ENCODE measurements at regions not wholly inside any gene's neighbourhood (a gene's known extent, or its start where the extent isn't known, plus 50 kb on each side); places are given as distances from the start of the nearest gene placed in this dataset.
"Not testable (repeated sequence)": the region's sequence is repeated elsewhere in the genome, so short reads cannot be mapped to it uniquely, and the experiment has no call there.

- DNase-seq = no peak
Measured at GRCh38 chr5:155116456-155117251, 103.1 kb downstream of the KIF4B start.

GRCh38 chr5:155125551-155126095, 112.1 kb downstream of the KIF4B start:
- peak; percentile 51 for DNase-seq

DNA sequence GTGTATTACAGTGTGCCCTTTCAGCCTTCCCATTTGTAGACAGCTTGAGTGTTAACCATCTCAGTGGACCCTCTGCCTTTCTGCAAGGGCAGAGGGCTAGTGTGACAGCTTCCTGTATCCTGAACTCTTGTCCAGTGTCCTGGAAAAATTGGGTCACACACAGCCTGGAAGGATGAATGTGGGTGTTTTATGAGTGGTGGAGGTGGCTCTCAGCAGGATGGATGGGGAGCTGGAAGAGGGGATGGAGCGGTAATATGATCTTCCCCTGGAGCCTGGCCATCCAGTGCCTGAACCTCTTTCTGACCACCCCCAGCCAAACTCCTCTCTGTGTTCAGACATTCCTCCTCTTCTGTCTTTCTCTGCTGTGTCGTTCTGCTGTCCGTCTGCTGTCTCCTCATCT, 113.0 kb downstream of the KIF4B start:
- DNase-seq = no peak

- no peak for DNase-seq
Measured at GRCh38 chr5:155127552-155127951, 114.0 kb downstream of the KIF4B start.

DNA sequence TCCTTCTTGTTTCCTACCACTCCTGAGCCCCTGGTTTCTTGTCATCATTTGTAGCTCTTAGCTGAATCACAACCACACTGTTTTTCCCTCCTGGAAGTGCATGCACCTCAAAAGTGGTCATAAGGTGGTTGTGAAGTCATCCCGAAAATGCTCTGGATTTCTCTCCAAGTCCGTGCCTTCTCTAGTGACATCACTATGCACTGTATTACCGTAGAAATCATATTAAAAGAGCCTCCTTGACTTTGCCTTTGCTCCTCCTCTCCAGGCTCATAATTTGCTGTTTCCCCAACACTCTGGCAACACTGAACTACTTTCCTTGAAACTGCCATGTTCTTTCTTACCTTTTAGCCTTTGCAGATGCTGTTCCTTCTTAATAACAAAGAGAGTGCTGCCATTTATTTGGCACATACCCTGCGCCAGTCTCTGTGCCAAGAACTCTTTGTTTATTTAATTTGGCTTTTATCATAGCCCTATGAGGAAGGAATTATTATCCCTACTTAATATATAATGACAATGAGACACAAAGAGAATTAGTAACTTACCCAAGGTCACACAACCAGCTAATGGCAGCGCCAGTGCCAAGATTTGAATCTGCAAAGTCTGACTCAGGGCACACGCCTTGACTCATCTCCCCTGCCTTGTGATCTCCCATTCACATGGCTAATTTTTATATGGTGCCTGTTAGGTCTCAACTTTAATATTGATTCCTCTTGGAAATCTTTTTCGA, 115.4 kb downstream of the KIF4B start:
- DNase-seq = no peak

- DNase-seq = no peak
Measured at GRCh38 chr5:155129513-155129880, 115.9 kb downstream of the KIF4B start.

DNA sequence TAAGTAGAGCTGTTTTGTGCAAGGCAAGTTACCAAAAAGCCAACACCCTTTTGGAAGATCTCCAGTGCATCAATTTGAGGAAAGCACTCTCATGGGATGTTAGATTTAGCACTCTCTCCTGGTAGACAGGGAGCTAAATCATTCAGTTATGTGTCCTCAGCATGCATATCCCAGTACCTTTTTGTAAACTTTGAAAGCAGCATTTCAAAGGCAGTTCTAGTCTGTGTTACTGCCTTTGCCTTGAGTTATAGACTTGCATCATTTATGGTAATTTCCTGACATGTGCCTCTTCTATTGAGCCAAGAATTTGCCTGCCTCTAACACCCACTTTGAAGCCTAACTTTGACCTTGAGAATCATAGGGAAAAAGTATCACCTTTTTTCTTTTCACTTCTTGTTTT, 120.6 kb downstream of the KIF4B start:
- no peak for DNase-seq

DNA sequence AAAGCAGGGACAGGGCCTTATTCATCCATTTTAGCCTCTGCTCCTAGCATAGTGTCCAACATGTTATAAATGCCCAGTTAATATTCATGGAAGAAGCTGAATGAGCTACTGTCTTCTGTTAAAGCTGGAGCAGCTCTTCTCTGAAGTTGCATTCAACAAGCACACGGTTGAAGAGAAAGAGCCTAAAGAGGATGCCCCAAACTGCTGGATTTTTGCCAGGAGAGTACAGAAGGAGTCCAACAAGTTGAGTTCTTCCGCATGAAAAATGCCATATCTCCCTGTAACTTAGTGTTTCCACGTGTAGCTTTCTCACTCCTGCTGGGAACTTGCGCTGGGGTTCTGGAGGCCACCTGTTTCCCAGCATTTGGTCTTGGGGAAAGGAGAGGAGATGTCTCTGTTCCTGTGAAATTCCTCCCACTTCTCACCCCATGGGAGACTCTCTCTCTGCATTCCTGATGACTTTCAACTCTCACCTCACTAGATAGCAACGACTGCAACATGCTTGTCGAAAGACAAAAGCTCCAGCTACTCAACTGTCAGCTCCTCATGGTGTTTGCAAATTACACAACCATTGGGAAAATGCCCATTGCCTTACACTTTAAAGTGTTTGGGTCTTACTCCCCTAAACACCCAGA, 122.8 kb downstream of the KIF4B start:
- no peak for DNase-seq

DNA sequence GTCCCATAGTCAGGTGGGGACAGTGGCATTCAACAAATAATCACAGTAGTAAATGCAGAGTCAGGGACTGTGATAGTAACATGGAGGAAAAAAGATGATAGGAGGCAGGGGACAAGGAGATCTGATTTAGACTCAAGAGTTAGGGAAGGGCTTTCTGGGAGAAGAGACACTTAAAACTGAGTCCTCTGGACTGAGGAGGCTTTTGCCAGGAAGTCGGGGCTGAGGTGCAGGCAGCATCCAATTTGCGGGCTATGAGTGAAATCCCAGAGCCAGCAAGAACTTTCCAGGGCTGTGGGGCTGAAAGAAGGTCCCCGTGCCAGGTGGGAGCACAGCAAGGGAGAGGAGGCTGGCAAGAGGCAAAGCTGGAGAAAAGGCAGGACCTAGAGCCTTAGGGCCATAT, 124.1 kb downstream of the KIF4B start:
- no peak for DNase-seq

GRCh38 chr5:155140646-155141045, 127.1 kb downstream of the KIF4B start:
- DNase-seq = no peak

DNA sequence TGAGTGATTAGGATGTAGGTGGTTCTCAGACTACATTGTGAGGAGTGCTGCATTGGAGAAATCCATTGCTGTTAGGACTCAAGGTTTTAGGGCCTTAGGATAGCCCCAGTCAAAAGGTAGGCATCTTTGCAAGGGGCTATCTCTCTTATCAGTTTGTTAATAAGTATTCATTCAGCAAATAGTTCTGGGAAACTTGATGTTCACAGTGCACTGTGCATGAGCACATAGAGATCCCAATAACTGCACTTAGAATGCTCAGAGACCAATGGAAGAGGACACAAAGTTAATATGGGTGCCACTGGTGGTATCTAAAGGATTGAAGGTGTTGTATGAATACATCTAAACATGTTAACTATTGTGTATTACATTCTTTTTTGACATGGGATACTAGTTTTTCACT, 131.4 kb downstream of the KIF4B start:
- DNase-seq = no peak

GRCh38 chr5:155147222-155147621, 133.7 kb downstream of the KIF4B start:
- DNase-seq = no peak

DNA sequence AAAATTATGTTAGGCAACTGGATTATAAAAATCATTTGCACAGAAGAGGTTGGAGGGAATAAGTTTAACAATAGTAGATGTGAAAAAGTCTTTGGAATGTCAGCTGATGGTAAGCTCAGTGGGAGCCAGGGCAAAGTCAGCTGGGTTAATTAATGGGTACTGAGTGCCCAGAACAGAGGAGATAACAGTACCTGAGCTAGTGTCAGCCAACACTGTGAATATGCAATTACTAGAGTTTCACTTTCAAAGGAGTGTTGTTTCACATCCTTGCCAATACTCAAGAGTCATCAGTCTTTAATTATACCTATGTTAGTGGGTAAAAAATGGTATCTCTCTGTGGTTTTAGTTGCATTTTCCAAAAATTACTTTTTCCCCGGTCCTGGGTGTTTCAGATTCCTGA, 135.1 kb downstream of the KIF4B start:
- DNase-seq = no peak

DNA sequence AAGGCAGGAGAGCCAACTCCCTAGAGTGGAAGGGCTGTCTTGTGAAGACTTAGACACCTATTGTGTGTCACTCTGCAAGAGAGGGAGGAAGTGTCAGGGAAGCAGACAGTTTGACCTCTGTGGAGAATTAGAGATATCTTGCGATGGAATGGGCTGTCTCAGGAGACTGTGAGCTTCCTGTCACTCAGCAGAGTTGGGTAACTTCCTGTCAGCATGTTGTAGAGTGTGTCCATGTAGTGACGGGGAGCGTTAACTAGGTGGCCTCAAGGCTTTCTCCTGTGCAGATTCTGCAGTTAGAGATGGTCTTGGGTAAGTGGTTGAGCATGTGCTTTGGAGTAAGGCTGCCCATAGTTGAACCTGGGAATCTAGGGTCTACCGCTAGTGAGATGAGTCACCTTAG, 136.5 kb downstream of the KIF4B start:
- DNase-seq = no peak

GRCh38 chr5:155154973-155155372, 141.4 kb downstream of the KIF4B start:
- DNase-seq = no peak

- not testable (repeated sequence) for DNase-seq
Measured at GRCh38 chr5:155163084-155163483, 149.5 kb downstream of the KIF4B start.

DNA sequence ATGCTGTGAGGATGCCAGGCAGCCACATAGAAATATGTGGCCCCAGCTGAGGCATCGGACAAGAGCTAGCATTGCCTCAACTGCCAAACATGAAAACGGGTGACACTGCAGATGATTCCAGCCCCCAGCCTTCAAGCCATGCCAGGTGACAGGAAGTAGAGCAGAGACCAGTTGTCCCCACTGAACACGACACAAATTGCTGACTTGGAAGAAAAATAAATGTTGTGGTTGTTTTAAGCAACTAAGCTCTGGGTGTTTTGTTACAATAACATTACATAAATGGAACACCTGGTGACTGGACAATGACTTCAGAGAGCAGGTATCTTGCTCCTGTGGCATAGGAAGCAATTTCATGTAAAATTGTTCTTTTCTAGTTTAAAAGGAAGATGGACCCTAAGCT, 154.2 kb downstream of the KIF4B start:
- DNase-seq = no peak

GRCh38 chr5:155181542-155181941, 168.0 kb downstream of the KIF4B start:
- DNase-seq = no peak

DNA sequence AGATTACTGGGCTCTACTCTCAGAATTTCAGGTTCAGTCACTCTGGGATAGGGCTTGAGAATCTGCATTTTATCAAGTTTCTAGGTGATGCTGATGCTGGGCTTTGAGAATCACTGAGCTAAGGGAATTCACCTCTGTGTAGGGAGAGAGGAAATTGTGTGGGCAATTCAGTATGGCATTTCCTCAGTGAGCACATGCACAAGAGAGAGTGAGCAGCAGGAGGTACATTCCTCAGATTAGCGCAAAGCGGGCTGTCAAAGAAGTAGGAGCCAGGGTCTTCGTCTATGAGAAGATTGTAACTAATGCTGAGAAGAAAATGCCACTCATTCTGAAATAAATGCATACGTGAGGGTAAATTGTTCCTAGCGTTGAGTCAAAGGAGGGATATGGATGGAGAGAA, 175.9 kb downstream of the KIF4B start:
- no peak for DNase-seq

GRCh38 chr5:155189981-155190380, 176.4 kb downstream of the KIF4B start:
- no peak for DNase-seq

- DNase-seq = no peak
Measured at GRCh38 chr5:155193029-155193428, 179.5 kb downstream of the KIF4B start.

- DNase-seq = no peak
Measured at GRCh38 chr5:155193483-155194107, 180.0 kb downstream of the KIF4B start.

DNA sequence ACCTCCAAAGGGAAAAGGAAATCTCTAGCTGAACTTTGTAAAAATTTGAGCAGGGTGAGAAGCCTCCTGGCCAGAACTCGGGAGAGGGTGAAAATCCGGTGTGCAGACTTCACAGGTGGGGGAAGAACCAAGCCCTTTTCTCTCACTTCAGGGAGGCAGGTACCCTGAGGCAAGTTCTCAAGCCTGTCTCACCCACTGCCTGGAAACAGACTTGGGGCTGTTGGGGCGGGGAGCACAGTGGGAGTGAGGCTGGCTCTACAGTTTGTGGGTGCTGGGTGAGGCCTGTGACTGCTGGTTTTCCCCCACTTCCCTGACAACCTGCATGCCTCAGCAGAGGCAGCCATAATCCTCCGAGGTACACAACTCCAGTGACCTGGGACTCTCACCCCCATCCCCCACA, 187.1 kb downstream of the KIF4B start:
- DNase-seq = no peak
